DMS153 treated with DMSO at 0.1 percent for 48 hours (cell line): ENCODE measurements at regions not wholly inside any gene's neighbourhood (a gene's known extent, or its start where the extent isn't known, plus 50 kb on each side); places are given as distances from the start of the nearest gene placed in this dataset.
"Not testable (repeated sequence)": the region's sequence is repeated elsewhere in the genome, so short reads cannot be mapped to it uniquely, and the experiment has no call there.

Experiments
- DNase-seq: peaks from one replicate; lab custom pipeline; 2025; ENCODE audit not compliant: unreplicated experiment; lab: John Stamatoyannopoulos, UW

GRCh38 chr4:138636781-138637180, 378.8 kb upstream of the NOCT start:
- DNase-seq = no peak

- no peak for DNase-seq
Measured at GRCh38 chr4:138634915-138635314, 380.7 kb upstream of the NOCT start.

- no peak for DNase-seq
Measured at GRCh38 chr4:138633580-138633904, 382.0 kb upstream of the NOCT start.

DNA sequence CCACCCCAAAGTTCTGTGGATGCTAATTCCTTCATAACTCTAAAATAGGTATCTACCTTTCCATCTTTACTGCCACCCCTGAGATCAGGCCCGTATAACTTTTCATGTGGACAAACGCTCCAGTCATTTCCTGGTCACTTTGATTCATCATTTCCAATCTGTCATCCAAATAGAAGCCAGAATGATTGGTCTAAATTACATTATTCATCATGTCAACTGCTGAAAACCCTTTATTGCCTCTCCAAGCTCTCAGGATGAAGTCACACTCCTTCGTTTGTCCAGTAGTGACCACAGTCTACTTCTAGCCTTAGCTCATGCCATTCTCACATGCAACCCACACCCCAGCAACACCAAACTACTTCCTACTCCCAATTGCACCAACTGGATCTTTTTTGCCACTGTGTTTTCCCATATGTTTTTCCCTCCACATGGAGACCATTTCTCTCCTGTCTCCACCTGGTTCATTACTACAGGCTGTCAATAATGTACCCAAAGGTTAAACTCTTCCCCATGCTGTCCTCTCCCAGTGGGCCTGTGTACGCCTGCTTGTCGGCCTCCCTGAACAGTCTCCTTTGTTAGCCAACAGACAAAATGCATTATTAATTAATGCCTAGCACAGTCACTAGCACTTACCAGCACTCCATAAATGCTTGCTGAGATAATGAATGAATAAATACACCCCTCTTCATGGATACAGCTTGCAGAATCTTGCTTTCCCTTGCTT, 382.6 kb upstream of the NOCT start:
- DNase-seq = no peak

- no peak for DNase-seq
Measured at GRCh38 chr4:138630666-138631065, 384.9 kb upstream of the NOCT start.

DNA sequence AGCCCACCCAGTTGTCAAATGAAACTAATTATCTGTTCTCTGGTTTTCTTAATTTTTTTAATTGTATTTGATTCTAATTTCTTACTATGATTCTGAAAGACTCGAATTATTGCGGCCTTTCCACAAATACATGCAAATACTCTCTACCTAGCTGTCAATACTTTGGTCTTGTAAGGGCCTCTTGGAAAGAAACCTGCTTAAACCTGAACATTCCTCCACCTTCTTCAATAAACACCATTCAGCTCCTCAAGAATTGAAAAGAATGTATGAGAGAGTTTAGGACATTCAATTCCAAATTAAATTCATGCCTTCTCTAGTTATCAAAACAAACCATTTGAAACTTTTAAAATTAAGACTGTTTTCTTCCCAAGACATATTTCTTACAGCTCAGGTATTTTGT, 385.9 kb upstream of the NOCT start:
- DNase-seq = no peak

- no peak for DNase-seq
Measured at GRCh38 chr4:138627096-138627495, 384.9 kb upstream of the SLC7A11 start.

GRCh38 chr4:138622362-138622761, 380.2 kb upstream of the SLC7A11 start:
- not testable (repeated sequence) for DNase-seq

- DNase-seq = no peak
Measured at GRCh38 chr4:138616775-138617174, 374.6 kb upstream of the SLC7A11 start.

DNA sequence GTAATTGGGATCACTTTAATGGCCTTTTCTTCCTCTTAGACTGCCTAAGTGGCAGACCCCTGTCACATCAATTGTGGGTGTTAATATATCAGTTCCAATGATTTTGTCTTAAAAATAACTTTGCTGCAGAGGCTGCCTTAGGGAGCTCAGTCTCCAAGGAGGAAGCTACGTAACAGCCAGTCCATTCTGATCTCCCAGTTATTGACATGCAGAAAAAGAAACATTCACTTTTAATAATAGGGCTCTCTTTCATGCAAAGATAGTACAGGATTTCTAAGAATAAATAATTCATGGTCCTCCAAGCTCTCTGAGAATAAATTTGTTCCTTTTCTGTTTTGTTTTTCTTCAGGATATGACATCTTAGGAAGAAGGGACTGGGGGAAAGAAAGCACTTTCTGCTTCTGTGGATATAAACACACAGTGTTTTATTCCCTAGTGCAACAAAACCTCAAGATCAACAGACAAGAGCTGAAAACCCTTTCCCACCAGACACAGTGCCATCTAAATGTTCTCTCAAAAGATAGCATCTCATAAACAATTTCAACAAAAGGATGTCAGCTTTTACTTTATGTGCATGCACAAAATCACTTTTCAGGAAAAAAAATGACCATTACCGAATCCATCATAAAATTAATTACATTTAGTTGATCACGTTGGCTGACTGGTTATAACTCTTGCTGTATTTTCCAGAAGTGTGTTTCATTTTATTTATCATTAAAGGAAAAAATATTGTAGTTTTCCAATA, 372.4 kb upstream of the SLC7A11 start:
- DNase-seq = no peak

DNA sequence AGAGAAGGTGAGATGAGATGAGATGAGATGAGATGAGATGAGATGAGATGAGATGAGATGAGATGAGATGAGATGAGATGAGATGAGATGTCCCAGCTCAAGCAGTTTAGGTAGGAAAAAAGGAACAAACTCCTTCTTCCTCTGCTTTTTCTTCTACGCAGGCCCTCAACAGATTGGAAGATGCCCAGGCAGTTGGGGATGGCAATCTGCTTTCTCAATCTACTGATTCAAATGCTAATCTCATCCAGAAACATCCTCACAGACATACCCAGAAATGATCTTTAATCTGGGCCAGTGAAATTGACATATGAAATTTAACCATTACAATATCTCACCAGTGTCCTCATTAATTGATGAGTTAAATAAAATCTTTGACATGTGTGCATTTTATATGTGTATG, 370.3 kb upstream of the SLC7A11 start:
- no peak for DNase-seq

DNA sequence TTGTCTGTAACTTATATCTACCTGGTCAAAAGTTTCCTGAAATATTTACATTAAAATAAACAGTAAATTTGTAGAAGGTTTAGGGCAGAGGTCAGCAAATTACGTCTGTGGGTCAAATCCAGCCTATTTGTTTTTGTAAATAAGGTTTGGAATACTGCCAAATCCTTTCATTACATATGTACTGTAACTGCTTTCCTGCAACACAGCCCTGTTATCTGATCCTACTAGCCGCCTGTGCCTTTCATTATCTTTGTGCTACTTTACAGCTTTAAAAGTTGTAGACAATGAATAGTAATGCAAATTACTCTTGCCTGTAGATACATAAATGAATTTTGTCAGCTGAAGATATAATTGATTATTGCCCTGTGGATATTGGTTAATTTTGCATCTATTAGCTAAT, 369.6 kb upstream of the SLC7A11 start:
- no peak for DNase-seq

DNA sequence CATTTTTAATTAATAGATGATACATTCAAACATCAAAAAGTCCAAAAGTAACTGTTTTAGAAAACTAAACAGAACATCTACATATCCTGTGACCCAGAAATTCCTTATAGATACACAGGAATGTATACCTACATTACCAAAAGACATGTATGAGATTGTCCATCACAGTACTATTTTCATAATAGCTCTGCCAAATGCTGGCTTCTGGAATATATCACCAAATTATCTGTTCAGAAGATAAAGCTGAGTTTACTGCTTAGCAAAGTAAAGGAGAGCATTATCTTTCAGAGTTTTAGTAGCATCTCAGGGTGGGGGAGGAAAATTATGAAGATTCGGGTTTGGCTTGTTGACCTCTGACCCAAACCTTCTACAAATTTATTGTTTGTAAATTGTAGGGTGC, 368.9 kb upstream of the SLC7A11 start:
- no peak for DNase-seq

GRCh38 chr4:138609943-138610350, 367.8 kb upstream of the SLC7A11 start:
- DNase-seq = no peak

DNA sequence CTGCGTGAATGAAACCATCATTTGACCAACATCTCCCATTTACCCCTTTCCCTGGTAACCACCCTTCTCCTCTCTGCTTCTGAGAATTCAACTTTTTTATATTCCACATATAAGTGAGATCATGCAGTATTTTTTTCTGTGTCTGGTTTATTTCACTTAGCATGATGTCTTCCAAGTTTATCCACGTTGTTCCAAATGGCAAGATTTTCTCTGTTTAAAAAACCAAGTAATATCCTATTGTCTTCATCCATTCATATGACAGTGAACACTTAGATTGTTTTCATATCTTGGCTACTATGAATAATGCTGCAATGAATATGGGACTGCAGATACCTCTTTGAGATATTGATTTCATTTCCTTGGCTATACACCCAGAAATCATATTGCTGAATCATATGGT, 362.4 kb upstream of the SLC7A11 start:
- DNase-seq = no peak

- DNase-seq = no peak
Measured at GRCh38 chr4:138602664-138603063, 360.5 kb upstream of the SLC7A11 start.

DNA sequence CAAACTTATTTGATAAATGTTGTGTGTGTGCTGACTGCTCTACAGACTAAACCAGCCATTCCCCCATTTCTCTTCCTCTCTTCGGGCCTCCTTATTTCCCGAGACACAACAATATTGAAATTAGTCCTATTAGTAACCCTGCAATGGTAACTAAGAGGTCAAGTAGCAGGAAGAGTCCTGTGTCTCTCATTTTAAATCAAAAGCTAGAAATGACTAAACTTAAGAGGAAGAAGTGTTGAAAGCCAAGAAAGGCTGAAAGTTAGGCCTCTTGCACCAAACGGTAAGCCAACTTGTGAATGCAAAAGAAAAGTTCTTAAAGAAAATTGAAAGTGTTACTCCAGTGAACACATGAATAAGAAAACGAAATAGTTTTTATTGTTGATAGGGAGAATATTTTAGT, 357.8 kb upstream of the SLC7A11 start:
- DNase-seq = no peak

DNA sequence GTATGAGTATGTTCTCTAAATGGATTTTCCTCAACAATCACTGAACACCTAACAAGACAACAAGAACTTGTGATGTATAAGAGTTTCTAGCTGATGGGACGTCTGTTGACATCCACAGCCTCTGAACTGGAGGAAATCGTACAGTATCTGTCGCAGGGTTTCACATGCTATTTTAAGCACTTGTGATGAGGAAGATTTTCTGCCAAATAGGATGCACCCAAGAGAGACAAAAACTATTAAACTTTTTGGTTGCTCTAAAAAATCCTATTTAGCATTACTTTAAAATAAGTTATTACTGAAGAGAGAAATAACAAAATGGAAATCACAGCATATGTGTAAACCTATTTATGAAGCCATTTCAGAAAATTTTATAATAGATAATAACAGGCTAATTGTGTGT, 356.1 kb upstream of the SLC7A11 start:
- no peak for DNase-seq

GRCh38 chr4:138596896-138597295, 354.7 kb upstream of the SLC7A11 start:
- no peak for DNase-seq

DNA sequence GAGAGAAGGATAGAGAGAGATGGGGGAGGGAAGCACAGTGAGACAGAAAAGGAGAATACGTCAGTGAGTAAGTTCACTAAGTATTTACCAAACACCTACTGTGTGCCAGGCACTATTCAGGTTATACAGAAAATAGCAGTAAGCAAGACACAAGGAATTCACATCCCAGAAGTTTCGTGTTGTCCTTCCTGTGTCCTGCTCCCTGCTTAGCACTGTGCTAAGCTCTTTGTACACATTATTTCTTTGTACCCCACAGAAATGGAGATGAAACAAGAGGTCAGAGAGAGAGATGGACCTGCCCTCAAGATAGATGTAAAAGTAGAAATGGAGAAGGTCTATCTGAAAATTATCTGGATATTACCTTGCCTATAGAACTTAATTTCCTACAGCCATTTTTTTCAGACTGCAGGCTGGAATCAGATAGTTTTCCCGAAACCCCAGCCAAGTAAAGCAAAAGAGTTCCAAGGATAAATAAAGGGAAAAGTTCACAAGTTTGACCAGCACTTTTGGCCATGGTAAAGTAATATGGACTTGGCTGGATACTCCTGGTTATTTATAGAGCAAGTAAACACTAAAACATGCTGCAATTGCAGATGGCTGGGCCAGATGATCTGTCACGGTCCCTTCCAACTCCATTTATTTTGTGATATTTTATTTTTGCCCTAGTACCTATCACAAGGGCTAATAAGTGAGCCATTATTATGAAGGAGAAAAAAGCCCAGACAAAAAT, 353.7 kb upstream of the SLC7A11 start:
- DNase-seq = no peak

GRCh38 chr4:138595171-138595570, 353.0 kb upstream of the SLC7A11 start:
- no peak for DNase-seq

- DNase-seq = no peak
Measured at GRCh38 chr4:138592796-138593195, 350.6 kb upstream of the SLC7A11 start.
